ENCODE measurements at regions not wholly inside any gene's neighbourhood (a gene's known extent, or its start where the extent isn't known, plus 50 kb on each side); places are given as distances from the start of the nearest gene placed in this dataset.
"Not testable (repeated sequence)": the region's sequence is repeated elsewhere in the genome, so short reads cannot be mapped to it uniquely, and the experiment has no call there.

GRCh38 chr16:18263046-18263445, 73.5 kb downstream of the NPIPA8 start:
- not testable (repeated sequence) for DNase-seq

- not testable (repeated sequence) for DNase-seq
Observed at GRCh38 chr16:18261848-18262247, 74.7 kb downstream of the NPIPA8 start.

GRCh38 chr16:18259496-18260176, 76.9 kb downstream of the NPIPA8 start:
- DNase-seq = not testable (repeated sequence)

GRCh38 chr16:18252943-18253342, 83.6 kb downstream of the NPIPA8 start:
- DNase-seq = not testable (repeated sequence)

- DNase-seq = peak; percentile 9 to 14
Observed at GRCh38 chr16:18230505-18230904, 106.0 kb downstream of the NPIPA8 start.

- not testable (repeated sequence) for DNase-seq
Observed at GRCh38 chr16:18222054-18223009, 114.2 kb downstream of the NPIPA8 start.

GRCh38 chr16:18217741-18218140, 118.8 kb downstream of the NPIPA8 start:
- DNase-seq = not testable (repeated sequence)

- not testable (repeated sequence) for DNase-seq
Observed at GRCh38 chr16:18216814-18217213, 119.7 kb downstream of the NPIPA8 start.

GRCh38 chr16:18213810-18214209, 122.7 kb downstream of the NPIPA8 start:
- not testable (repeated sequence) for DNase-seq

- DNase-seq = not testable (repeated sequence)
Observed at GRCh38 chr16:18211505-18211904, 125.0 kb downstream of the NPIPA8 start.

GRCh38 chr16:18204786-18205185, 131.8 kb downstream of the NPIPA8 start:
- not testable (repeated sequence) for DNase-seq

- DNase-seq = not testable (repeated sequence)
Observed at GRCh38 chr16:18204309-18204708, 132.2 kb downstream of the NPIPA8 start.

GRCh38 chr16:18201511-18201910, 135.0 kb downstream of the NPIPA8 start:
- DNase-seq = not testable (repeated sequence)

GRCh38 chr16:18192389-18192788, 144.1 kb downstream of the NPIPA8 start:
- DNase-seq = not testable (repeated sequence)

GRCh38 chr16:18190179-18190578, 146.4 kb downstream of the NPIPA8 start:
- not testable (repeated sequence) for DNase-seq

- not testable (repeated sequence) for DNase-seq
Observed at GRCh38 chr16:18184755-18185154, 151.8 kb downstream of the NPIPA8 start.

GRCh38 chr16:18181028-18181427, 155.5 kb downstream of the NPIPA8 start:
- not testable (repeated sequence) for DNase-seq

GRCh38 chr16:18173945-18174497, 162.5 kb downstream of the NPIPA8 start:
- not testable (repeated sequence) for DNase-seq

- DNase-seq = not testable (repeated sequence)
Observed at GRCh38 chr16:18162293-18162692, 174.2 kb downstream of the NPIPA8 start.

- not testable (repeated sequence) for DNase-seq
Observed at GRCh38 chr16:18161224-18161623, 175.3 kb downstream of the NPIPA8 start.

- not testable (repeated sequence) for DNase-seq
Observed at GRCh38 chr16:18159185-18159584, 177.4 kb downstream of the NPIPA8 start.

- DNase-seq = not testable (repeated sequence)
Observed at GRCh38 chr16:18157854-18158253, 178.7 kb downstream of the NPIPA8 start.

- DNase-seq = not testable (repeated sequence)
Observed at GRCh38 chr16:18152832-18153231, 183.7 kb downstream of the NPIPA8 start.

Data from NCI-H524 (cell line).